Vagina (tissue), 2 donors: ENCODE measurements at regions not wholly inside any gene's neighbourhood (a gene's known extent, or its start where the extent isn't known, plus 50 kb on each side); places are given as distances from the start of the nearest gene placed in this dataset.

Experiments
- DNase-seq, 2 donors: peaks; one replicate each; pipeline ENCODE4 v3.0.0-alpha.2; 2017; ENCODE audit errors: extremely low spot score in 2 of 2
- H3K27ac ChIP-seq: fragments of 200-600 bp; sonication (generic); one replicate; pipeline ENCODE4 v1.5.1; 2019
- H3K27me3 ChIP-seq: fragments of 200-600 bp; sonication (generic); one replicate; pipeline ENCODE4 v1.5.1; 2019
- H3K36me3 ChIP-seq, 2 donors: fragments of 200-600 bp; sonication (generic); one replicate each; pipeline ENCODE4 v1.5.1; 2017 to 2019
- H3K4me1 ChIP-seq: fragments of 200-600 bp; sonication (generic); one replicate; pipeline ENCODE4 v1.5.1; 2019
- H3K4me3 ChIP-seq, 2 donors: fragments of 200-600 bp; sonication (generic); 1 replicate in 1 of 2; 2 replicates in 1 of 2; pipeline ENCODE4 v1.5.1; 2016 to 2019
- H3K9me3 ChIP-seq: fragments of 200-600 bp; sonication (generic); one replicate; pipeline ENCODE4 v1.5.1; 2019
- POLR2A ChIP-seq, 2 donors: fragments of 450-650 bp; IDR thresholded peaks; one replicate each; pipeline ENCODE4 v1.6.1; 2017; ENCODE audit warnings: antibody characterized with exemption in 2 of 2, mild to moderate bottlenecking in 2 of 2, moderate library complexity in 2 of 2
- POLR2AphosphoS5 ChIP-seq, 2 donors: sonication (generic); formaldehyde crosslinking; IDR thresholded peaks; one replicate each; pipeline ENCODE4 v1.9.0; 2017; ENCODE audit warnings: antibody characterized with exemption in 2 of 2, mild to moderate bottlenecking in 2 of 2, low read depth in 1 of 2; ENCODE audit not compliant: insufficient read depth in 1 of 2
- intact Hi-C: fragments of 100-400 bp; cut with DNase I; formaldehyde crosslinking; loops from one replicate; pipeline ENCODE4 v1.15.1; 2023
- TF ChIP-seq, protein P1 (sequence below), 3 experiments: fragments of 450-650 bp in 2 of 3; fragments of 200-600 bp in 1 of 3; sonication (generic) in 1 of 3; IDR thresholded peaks; one replicate each; pipeline ENCODE4 v1.5.1; 2017 to 2019; ENCODE audit warnings: antibody characterized with exemption in 3 of 3, mild to moderate bottlenecking in 2 of 3, moderate library complexity in 2 of 3

DNA sequence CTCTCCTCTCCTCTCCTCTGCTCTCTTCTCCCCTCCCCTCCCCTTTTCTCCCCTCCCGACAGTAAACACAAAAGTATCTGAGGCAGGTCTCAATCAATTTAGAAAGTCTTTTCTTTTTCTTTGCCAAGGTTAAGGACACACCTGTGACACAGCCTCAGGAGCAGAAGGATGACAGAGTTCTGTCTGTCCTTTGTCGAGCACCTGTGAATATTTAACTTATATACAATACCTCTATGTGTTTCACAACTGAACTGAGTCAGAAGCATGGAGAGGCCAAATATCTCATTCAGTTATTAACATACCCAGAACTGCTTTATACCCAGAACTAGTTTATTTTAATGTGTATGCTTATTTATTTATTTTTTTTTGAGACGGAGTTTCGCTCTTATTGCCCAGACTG lies 81.1 kb upstream of the ROBO1 start:
- Histone ChIP-seq H3K27me3 (no peaks in the 10 kb centered on the region), H3K36me3 (no peaks in the 10 kb centered on the region), H3K4me3 (no peak overlapping the region), H3K27ac (no peak overlapping the region), H3K4me1 (no peaks in the 10 kb centered on the region), H3K9me3 (no peaks in the 10 kb centered on the region)
- DNase-seq, result no peak
- intact Hi-C loops, result no loop called here
- TF ChIP-seq, protein P1, sequence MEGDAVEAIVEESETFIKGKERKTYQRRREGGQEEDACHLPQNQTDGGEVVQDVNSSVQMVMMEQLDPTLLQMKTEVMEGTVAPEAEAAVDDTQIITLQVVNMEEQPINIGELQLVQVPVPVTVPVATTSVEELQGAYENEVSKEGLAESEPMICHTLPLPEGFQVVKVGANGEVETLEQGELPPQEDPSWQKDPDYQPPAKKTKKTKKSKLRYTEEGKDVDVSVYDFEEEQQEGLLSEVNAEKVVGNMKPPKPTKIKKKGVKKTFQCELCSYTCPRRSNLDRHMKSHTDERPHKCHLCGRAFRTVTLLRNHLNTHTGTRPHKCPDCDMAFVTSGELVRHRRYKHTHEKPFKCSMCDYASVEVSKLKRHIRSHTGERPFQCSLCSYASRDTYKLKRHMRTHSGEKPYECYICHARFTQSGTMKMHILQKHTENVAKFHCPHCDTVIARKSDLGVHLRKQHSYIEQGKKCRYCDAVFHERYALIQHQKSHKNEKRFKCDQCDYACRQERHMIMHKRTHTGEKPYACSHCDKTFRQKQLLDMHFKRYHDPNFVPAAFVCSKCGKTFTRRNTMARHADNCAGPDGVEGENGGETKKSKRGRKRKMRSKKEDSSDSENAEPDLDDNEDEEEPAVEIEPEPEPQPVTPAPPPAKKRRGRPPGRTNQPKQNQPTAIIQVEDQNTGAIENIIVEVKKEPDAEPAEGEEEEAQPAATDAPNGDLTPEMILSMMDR (IDR thresholded peaks at IDR 0.05), result no peak
- TF ChIP-seq POLR2AphosphoS5 (IDR thresholded peaks at IDR 0.05; ENCODE audit: insufficient read depth in 1 of 2, low read depth in 1 of 2), result no peak
- no peak for TF ChIP-seq POLR2A (IDR thresholded peaks at IDR 0.05)

DNA sequence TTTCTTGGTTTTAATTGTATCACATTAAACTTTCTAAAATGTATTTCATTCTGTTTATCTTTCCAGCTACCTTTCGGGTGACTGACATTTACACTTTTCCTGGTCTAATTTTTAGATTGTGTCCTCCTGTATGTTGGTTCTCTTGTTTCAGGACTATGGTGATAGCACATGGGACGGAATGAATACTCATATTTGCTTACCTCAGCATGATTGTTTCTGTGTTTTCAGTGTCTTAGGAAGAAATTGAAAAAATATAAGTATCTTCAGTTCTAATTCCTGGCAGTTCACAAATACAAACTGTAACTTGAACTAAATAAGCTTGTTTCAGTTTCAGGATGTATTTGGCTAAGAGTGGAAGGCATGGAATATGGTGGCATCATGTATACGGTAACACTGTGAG lies 80.1 kb upstream of the ROBO1 start:
- no peak overlapping the region for H3K4me3 ChIP-seq
- H3K36me3 ChIP-seq, result no peaks in the 10 kb centered on the region
- H3K4me1 ChIP-seq, result no peaks in the 10 kb centered on the region
- TF ChIP-seq POLR2AphosphoS5 (IDR thresholded peaks at IDR 0.05; ENCODE audit: insufficient read depth in 1 of 2, low read depth in 1 of 2) (no peak), POLR2A (IDR thresholded peaks at IDR 0.05) (no peak)
- no peaks in the 10 kb centered on the region for H3K27me3 ChIP-seq
- H3K27ac ChIP-seq, result no peak overlapping the region
- no peak for DNase-seq
- intact Hi-C loops, result no loop called here
- no peaks in the 10 kb centered on the region for H3K9me3 ChIP-seq

DNA sequence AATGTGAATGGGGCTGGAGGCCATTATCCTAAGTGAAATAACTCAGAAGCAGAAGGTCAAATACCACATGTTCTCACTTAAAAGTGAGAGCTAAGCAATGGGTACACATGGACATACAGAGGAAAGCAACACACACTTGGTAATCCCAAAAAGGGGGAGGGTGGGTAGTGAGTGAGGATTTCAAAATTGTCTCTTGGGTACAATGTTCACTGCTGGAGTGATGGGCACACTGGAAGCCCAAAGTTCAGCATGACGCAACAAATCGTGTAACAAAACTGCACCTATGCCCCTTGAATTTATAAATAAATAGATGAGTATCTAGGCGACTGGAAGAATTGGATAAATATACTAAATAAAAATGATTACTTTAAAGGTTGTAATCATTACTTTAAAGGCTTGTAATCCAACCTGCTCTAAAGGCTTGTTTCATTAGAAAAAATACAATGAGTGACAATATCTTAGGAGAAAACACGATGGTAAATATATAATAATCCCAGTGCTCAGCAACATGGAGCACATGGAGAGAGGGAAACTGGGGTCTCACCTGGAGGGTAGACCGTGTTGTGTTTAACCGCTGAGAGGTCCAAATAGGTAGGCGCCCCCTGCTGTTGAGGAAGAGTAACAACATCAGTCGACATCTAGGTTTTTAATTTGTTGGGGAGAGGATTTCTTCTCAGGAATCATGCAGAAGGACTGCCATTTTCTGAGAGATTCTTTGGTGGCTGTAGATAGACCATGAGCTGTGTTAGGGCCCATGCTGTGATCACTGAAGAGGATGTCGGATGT lies 78.5 kb upstream of the ROBO1 start:
- no peaks in the 10 kb centered on the region for H3K36me3 ChIP-seq
- H3K27ac ChIP-seq, result no peak overlapping the region
- no peaks in the 10 kb centered on the region for H3K27me3 ChIP-seq
- no peaks in the 10 kb centered on the region for H3K4me1 ChIP-seq
- TF ChIP-seq POLR2A (IDR thresholded peaks at IDR 0.05), result no peak
- TF ChIP-seq, protein P1 (IDR thresholded peaks at IDR 0.05), result no peak
- no peak for TF ChIP-seq POLR2AphosphoS5 (IDR thresholded peaks at IDR 0.05; ENCODE audit: insufficient read depth in 1 of 2, low read depth in 1 of 2)
- no peaks in the 10 kb centered on the region for H3K9me3 ChIP-seq
- intact Hi-C loops, result no loop called here
- no peak overlapping the region for H3K4me3 ChIP-seq
- no peak for DNase-seq

DNA sequence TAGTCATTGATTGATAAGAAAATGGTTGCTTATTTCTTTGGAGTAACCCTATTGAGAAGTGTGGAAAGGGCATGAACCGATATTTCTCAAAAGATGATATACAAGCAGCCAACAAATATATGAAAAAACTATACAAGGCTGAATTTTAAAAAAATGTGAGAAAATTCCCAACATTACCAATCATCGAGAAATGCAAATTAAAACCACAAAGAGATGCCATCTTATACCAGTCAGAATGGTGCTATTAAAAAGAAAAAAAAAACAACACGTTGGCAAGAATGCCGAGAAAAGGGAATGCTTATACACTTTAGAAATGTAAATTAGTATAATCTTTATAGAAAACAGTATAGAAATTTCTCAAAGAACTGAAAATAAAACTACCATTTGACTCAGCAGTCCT lies 77.7 kb upstream of the ROBO1 start:
- Histone ChIP-seq H3K4me1 (no peaks in the 10 kb centered on the region), H3K36me3 (no peaks in the 10 kb centered on the region), H3K4me3 (no peak overlapping the region), H3K27me3 (no peaks in the 10 kb centered on the region), H3K27ac (no peak overlapping the region), H3K9me3 (no peaks in the 10 kb centered on the region)
- no peak for DNase-seq
- intact Hi-C loops, result no loop called here
- no peak for TF ChIP-seq POLR2A (IDR thresholded peaks at IDR 0.05)
- TF ChIP-seq, protein P1 (IDR thresholded peaks at IDR 0.05), result no peak
- no peak for TF ChIP-seq POLR2AphosphoS5 (IDR thresholded peaks at IDR 0.05; ENCODE audit: insufficient read depth in 1 of 2, low read depth in 1 of 2)

DNA sequence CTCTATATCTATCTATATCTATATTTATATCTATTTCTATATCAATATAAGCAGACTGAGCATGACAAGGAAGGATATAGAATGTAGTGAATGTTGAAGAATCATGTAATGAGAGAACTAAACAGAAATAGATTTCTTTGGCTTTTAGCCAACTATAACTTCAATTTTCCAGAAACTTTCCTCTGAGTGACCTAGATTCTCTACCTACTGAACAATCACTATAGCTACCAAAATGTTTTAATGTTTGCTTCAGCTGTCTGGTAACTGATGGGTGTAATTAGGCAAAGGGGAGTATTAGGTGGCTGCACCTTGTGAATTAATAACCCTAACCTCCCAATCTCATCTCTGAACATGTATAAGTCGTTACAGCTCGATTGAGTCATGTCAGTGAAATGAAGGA lies 76.4 kb upstream of the ROBO1 start:
- intact Hi-C loops, result no loop called here
- TF ChIP-seq POLR2AphosphoS5 (IDR thresholded peaks at IDR 0.05; ENCODE audit: insufficient read depth in 1 of 2, low read depth in 1 of 2) (no peak), POLR2A (IDR thresholded peaks at IDR 0.05) (no peak)
- TF ChIP-seq, protein P1 (IDR thresholded peaks at IDR 0.05), result no peak
- Histone ChIP-seq H3K27ac (no peak overlapping the region), H3K27me3 (no peaks in the 10 kb centered on the region), H3K4me1 (no peaks in the 10 kb centered on the region), H3K4me3 (no peak overlapping the region), H3K9me3 (no peaks in the 10 kb centered on the region), H3K36me3 (no peaks in the 10 kb centered on the region)
- no peak for DNase-seq
